HEK293T (cell line): ENCODE measurements at regions not wholly inside any gene's neighbourhood (a gene's known extent, or its start where the extent isn't known, plus 50 kb on each side); places are given as distances from the start of the nearest gene placed in this dataset.

Experiments used
- FOXK2 ChIP-seq: fragments of 450-650 bp; IDR thresholded peaks from 2 replicates; pipeline ENCODE4 v1.6.1; 2016; ENCODE audit warnings: mild to moderate bottlenecking
- L3MBTL2 ChIP-seq: fragments of 450-650 bp; conservative IDR thresholded peaks from 2 replicates; pipeline ENCODE4 v1.6.1; 2016; ENCODE audit warnings: mild to moderate bottlenecking
- NFRKB ChIP-seq: fragments of 450-650 bp; IDR thresholded peaks from 2 replicates; pipeline ENCODE4 v1.6.1; 2016; ENCODE audit warnings: mild to moderate bottlenecking, moderate library complexity
- SP1 ChIP-seq: fragments of 450-650 bp; IDR thresholded peaks from 2 replicates; pipeline ENCODE4 v1.6.1; 2017
- SUZ12 ChIP-seq: fragments of 450-650 bp; IDR thresholded peaks from 2 replicates; pipeline ENCODE4 v1.6.1; 2016; ENCODE audit warnings: mild to moderate bottlenecking
- TARDBP ChIP-seq: fragments of 450-650 bp; IDR thresholded peaks from 2 replicates; pipeline ENCODE4 v1.6.1; 2016
- ZNF384 ChIP-seq: fragments of 450-650 bp; IDR thresholded peaks from 2 replicates; pipeline ENCODE4 v1.6.1; 2016

DNA sequence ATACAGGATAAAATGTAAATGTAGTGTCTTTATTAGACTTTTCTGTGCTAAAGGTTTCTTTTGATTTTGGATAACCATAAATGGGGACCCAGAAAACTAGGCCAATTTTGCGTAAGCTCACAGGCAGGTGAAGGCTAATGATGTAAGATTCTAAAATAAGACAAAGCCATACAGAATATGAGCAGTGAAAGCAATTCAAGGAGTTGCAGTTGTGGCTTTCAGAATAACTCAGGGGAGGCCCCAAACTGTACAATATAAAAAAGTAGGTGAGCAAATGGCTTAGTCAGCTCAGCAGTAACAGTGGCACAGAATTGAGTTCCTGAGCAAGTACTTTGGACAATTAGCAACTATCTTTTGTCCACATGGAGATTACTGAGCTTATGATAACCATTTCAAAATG is 81.7 kb upstream of the NRP1 start:
- TF ChIP-seq SP1 (no peak), SUZ12 (no peak), TARDBP (no peak), FOXK2 (no peak), ZNF384 (no peak), NFRKB (no peak), L3MBTL2 (no peak)
